ENCODE measurements at regions not wholly inside any gene's neighbourhood (a gene's known extent, or its start where the extent isn't known, plus 50 kb on each side); places are given as distances from the start of the nearest gene placed in this dataset.
A peak's percentile ranks its signal among the peaks of the same experiment; 100 is the strongest.
"Not testable (repeated sequence)": the region's sequence is repeated elsewhere in the genome, so short reads cannot be mapped to it uniquely, and the experiment has no call there.

GRCh38 chr3:166637984-166638530, 742.0 kb downstream of the ZBBX start:
- DNase-seq, result no peak

GRCh38 chr3:166634091-166634746, 745.9 kb downstream of the ZBBX start:
- DNase-seq, result no peak

GRCh38 chr3:166630190-166630589, 749.9 kb downstream of the ZBBX start:
- DNase-seq, result no peak

- DNase-seq, result no peak
Measured at GRCh38 chr3:166613365-166613764, 766.7 kb downstream of the ZBBX start.

- not testable (repeated sequence) for DNase-seq
Measured at GRCh38 chr3:166612761-166613160, 767.3 kb downstream of the ZBBX start.

- no peak for DNase-seq
Measured at GRCh38 chr3:166607933-166608521, 770.8 kb upstream of the BCHE start.

GRCh38 chr3:166606988-166607387, 769.8 kb upstream of the BCHE start:
- DNase-seq, result no peak

DNA sequence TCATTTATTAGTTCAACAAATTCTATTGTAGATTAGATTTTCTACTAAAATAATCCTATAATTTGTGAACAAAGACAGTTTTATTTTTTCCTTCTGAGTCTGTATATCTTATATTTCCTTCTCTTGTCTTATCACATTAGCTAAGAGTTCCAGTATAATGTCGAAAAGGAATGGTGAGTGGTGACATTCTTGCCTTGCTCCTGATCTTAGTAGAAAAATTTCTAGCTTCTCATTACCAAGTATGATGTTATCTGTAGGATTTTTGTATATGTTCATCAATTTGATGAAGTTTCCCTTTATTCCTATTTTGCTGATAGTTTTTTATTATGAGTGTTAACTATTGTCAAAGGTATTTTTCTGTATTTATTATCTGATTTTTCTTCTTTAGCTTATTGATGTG, 756.6 kb upstream of the BCHE start:
- no peak for DNase-seq

- no peak for DNase-seq
Measured at GRCh38 chr3:166582236-166582635, 745.0 kb upstream of the BCHE start.

- DNase-seq, result peak; percentile 20
Measured at GRCh38 chr3:166580561-166580960, 743.3 kb upstream of the BCHE start.

DNA sequence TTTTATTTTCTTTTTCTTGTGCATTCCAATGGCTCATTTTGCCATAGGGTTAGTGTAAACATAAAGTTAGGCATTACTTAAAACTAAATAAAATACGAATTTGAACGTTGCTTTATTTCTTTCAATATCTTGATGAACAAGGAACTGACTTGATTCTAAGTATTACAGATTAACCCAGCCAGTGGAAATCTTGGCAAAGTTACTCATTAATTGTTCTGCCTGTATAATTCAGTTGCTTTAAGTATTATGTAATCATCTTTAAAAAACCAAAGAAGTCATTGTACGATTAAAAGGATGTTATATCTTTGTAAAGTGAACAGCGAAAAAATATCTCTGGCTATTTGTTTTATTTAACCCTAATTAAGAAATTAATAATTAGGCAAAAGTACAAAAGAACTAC, 737.9 kb upstream of the BCHE start:
- DNase-seq, result no peak

DNA sequence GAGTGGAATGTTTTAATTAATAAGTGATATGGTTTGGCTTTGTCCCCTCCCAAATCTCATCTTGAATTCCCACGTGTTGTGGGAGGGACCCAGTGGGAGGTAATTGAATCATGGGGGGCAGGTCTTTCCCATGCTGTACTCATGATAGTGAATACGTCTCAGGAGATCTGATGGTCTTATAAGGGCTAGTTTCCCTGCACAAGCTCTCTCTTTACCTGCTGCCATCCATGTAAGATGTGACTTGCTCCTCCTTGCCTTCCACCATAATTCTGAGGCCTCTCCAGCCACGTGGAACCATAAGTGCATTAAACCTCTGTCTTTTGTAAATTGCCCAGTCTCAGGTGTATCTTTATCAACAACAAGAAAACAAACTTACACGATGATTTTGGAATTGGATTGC, 734.5 kb upstream of the BCHE start:
- not testable (repeated sequence) for DNase-seq

GRCh38 chr3:166570102-166570501, 732.9 kb upstream of the BCHE start:
- DNase-seq, result no peak

GRCh38 chr3:166569589-166569988, 732.4 kb upstream of the BCHE start:
- DNase-seq, result no peak

DNA sequence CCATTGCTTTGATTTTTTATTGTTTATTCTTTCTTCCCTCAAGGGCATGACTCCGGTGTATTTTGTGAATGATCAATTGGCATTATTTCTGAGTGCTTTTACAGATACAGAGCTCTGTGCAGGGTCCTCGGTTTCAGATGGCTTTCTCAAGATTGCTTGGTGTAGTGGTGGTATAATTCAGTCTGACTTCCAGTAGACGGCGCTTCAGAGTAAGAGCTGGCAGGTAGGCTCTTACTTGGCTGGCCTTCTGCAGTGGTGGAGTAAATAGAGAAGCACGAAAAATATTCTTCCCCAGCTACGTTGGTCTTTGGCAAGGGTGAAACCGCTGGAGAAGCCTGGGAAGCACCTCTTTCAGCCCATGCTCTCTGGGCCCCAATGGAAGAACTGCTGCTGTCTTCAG, 723.0 kb upstream of the BCHE start:
- DNase-seq, result no peak

GRCh38 chr3:166556955-166557354, 719.7 kb upstream of the BCHE start:
- DNase-seq, result no peak

DNA sequence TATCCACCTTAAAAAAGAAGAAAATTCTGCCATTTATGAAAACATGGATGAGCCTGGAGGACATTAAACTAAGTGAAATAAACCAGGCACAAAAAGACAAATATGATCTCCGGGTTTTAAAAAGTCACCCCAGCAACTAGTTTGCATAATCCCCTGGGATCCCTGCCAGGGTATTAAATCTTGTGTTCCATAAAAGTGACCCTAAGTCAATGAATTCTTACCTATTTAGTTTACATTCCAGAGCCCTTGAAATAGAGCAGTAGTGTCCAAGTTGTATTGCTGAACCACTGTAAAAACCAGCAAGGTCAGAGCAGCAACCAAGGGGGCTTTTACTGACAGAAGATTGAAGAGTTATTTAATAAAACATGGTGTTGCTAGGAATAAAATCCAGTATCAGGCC, 716.8 kb upstream of the BCHE start:
- no peak for DNase-seq

- no peak for DNase-seq
Measured at GRCh38 chr3:166533740-166534139, 696.5 kb upstream of the BCHE start.

DNA sequence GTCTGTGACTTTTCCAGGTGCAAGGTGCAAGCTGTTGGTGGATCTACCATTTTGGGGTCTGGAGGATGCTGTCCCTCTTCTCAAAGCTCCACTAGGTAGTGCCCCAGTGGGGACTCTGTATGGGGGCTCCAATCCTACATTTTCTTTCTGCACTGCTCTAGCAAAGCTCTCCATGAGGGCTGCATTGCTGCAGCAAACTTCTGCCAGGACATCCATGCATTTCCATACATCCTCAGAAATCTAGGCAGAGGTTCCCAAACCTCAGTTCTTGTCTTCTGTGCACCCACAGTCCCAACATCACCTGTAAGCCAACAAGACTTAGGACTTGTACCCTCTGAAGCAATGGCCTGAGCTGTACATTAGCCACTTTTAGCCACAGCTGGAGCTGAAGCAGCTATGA, 694.5 kb upstream of the BCHE start:
- no peak for DNase-seq

DNA sequence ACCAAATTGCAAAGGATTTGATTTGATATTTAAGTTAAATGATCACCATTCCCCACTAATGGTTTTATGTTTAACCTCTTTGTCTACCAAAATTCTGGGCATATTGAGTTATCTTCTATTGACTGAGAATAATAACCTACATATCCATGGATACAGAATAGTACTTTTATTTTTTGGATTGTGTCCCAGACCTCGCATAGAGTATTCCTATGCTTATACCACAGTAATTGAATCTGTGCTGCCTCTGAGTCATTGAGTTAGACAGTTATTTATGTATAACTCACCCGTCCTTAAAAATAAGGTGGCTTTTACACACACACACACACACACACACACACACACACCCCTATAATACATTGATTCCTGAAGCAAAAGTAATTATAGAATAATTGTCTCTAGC, 690.1 kb upstream of the BCHE start:
- DNase-seq, result no peak

- peak; percentile 20 for DNase-seq
Measured at GRCh38 chr3:166526881-166527280, 689.7 kb upstream of the BCHE start.

DNA sequence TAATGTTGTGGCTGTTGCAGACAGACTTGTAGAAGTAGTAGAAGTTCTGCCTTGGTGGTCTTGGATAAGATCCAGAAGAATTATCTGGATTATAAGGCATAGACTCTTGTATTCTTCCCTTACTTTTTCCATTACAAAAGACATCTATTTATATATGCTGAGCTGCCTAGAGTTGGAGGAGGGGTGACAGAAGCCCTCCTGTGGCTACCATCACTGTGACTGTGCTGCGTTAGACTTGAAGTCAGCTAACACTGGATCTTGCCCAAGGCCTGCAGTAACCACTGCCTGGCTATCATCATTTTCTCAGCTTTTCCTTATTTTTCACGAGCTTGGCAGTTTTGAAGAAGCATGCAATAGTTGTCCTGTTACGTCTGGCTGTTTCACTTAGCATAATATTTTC, 684.8 kb upstream of the BCHE start:
- DNase-seq, result no peak

GRCh38 chr3:166519443-166519842, 682.2 kb upstream of the BCHE start:
- DNase-seq, result no peak

DNA sequence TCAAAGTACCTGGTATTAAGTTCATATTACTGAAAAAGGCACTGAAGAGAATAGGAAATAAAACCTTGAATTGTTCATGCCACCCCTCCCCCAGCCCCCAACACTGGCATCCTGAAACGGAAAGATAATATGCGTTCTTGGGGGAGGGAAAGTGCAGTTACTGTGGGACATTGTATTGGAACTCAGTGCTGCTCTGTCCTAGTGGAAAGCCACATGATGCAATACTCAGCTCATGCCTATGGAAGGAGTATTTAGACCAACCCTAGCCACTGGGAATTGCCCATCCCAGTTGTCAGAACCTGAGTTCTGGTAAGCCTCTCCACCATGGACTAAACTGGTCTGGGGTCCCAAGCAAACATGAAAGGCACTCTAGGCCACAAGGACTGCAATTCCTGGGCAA, 680.8 kb upstream of the BCHE start:
- DNase-seq, result no peak

DNA sequence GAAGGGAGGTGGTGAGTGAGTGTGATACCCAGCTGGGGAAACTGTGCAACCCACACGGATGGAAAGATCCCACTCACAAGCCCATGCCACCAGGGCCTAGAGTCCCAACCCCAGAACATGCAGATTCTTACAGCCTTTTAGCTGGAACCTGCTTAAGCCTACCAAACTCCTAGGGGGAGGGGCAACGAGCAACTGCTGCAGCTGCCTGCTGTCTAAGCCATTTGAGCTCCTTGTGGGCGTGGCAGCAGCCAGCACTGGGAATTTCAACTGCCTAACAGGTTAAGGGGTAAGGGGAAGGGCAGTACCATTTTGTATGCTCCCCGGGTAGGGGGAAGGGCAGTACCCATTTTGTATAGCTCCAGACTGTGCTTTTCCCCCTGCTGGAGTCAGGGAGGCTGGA, 673.2 kb upstream of the BCHE start:
- DNase-seq, result no peak

All from femur (tissue), 1 donor.